K562 (cell line): ENCODE measurements at regions not wholly inside any gene's neighbourhood (a gene's known extent, or its start where the extent isn't known, plus 50 kb on each side); places are given as distances from the start of the nearest gene placed in this dataset.

Source experiments
- FUS ChIP-seq: fragments of 200-400 bp; formaldehyde crosslinking; optimal IDR thresholded peaks from 2 replicates; pipeline ENCODE3; 2017; ENCODE audit warnings: low read depth, low read length
- PHF8 ChIP-seq: fragments of 200-600 bp; sonication (generic); IDR thresholded peaks from 2 replicates; pipeline ENCODE4 v1.6.1; 2012; ENCODE audit warnings: mixed run types, mild to moderate bottlenecking, inconsistent platforms, low read length, moderate library complexity, borderline replicate concordance
- POLR2A ChIP-seq: fragments of 450-650 bp; conservative IDR thresholded peaks from 2 replicates; pipeline ENCODE4 v1.6.1; 2016
- SMAD1 ChIP-seq: fragments of 150-350 bp; IDR thresholded peaks from 2 replicates; pipeline ENCODE4 v1.6.1; 2014; ENCODE audit warnings: low read length, low read depth; ENCODE audit not compliant: partially characterized antibody

DNA sequence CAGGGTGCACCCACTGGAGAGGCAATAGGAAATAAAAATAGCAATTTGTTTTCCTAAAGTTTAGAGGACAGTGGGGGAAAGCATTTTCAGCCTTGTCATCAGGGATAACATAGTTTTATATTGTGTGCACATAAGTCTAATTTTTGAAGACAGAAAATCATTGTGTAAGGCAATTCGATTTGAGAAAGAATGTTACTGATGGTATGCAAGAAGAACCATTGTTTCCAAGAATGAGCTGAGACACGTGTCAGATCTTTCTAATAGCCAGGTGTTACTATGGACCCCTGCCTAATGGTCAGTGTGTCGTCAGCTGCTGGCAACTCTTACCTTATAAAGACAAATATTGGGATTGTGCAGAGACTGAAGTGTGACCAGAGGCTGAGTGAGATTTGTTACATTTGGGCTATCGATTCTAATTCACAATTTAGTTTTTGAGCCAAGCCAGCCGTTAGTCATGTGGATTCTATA, 67.1 kb upstream of the PPP2R2B start:
- TF ChIP-seq POLR2A (no peak), SMAD1 (no peak), PHF8 (no peak), FUS (no peak)
